Limb (tissue), 2 donors: ENCODE measurements at regions not wholly inside any gene's neighbourhood (a gene's known extent, or its start where the extent isn't known, plus 50 kb on each side); places are given as distances from the start of the nearest gene placed in this dataset.

Source experiments
- DNase-seq, 2 donors: peaks; one replicate each; pipeline ENCODE4 v3.0.0-alpha.2; 2016; ENCODE audit errors: extremely low spot score in 2 of 2

GRCh38 chr18:46407486-46408166 is 249.4 kb downstream of the LOXHD1 start:
- DNase-seq: no peak

GRCh38 chr18:46408334-46408987 is 248.6 kb downstream of the LOXHD1 start:
- DNase-seq: no peak

DNA sequence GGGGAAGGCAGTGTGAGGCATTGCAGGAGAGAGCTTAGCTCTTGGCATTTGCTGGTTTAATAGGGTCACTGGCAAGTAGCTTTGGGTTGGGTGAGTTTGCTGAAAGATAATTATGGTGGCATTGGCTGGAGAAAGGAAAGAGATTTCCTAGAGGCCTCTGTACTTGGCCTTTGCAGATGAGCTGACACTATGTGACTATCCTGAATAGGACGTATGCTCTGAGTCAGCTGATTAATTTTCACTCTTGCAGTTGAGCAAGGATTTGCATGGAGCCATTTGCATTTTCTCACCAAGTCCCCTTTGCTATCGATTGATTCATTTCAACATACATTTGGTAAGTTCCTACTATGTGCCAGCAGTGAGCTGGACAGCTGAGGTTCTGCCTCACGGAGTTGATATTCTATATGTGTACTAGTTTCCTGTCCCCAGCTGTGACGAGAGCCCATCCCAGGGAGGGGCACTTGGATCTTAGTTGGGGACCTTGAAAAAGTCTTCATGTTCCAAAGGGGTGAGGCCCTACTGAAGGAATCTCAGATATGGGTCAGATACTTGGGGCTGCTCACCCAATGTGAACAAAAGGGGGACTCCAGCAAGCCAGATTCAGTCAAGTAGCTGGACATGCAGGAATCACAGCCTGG is 245.7 kb downstream of the LOXHD1 start:
- no peak for DNase-seq

- DNase-seq: peak; percentile 23 to 46
Measured at GRCh38 chr18:46411867-46412690, 244.9 kb downstream of the LOXHD1 start.

GRCh38 chr18:46412916-46413315 is 244.1 kb downstream of the LOXHD1 start:
- DNase-seq: peak in 1 of 2 donors; percentile 58

- DNase-seq: no peak
Measured at GRCh38 chr18:46413684-46414083, 243.3 kb downstream of the LOXHD1 start.

DNA sequence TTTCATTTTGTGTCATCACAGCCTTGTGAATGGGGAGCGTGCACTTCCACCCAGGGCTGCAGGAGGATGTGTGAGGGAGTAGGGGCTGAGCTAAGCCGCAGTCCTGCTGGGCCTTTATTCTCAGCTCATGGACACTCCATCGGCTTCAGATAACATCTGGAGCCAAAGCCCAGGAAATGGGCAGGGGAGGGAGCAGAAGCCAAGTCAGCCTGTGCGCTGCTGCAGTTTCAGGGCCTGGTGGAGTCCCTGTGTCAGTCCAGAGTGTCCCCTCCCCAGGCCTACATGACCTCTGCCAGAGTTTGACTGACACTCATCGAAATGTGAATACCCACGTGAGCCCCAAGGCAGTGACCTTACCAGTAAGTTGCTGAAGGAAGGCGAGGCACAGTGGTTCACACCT is 242.2 kb downstream of the LOXHD1 start:
- DNase-seq: no peak

GRCh38 chr18:46415532-46416252 is 241.3 kb downstream of the LOXHD1 start:
- DNase-seq: peak in 1 of 2 donors; percentile 27

DNA sequence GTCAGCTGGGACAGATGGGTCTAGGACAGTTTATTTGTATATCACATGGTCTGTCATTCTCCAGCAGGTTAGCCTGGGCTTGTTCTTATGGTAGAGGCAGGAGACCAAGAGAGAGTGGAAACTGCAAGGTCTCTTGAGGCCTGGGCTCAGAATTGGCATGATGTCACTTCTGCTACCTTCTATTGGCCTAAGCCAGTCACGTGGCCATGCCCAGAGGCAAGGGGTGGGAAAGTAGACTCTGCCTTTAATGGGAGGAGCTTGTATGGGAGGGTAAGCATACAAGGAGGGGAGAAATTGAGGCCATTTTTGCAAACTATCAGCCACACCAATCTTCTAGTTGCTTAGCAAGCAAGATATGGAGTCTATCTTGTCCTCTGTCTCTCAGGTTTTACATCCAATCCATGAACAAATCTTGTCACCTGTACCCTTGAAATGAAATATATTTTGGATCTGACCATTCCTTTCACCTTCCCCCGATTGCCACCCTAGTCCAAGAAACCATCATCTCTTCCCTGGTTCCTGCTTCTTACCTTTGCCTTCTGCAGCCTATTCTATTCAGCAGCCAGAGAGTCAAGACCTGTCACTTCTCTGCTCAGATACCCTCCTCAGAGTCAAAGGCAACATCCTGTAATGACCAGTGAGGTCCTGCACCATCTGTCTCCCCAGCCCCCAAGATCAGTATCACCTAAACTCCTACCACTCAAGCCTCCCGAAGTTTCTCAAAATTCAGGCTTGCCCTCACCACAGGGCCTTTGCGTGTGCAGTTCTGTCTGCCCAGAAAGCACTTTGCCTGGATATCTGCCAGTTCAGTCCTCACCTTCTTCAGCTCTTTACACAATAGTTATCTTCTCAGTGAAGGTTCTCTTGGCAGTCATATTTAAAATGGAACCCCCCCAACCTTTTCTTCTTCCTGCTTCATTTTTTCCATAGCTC is 240.0 kb downstream of the LOXHD1 start:
- no peak for DNase-seq

GRCh38 chr18:46418663-46419260 is 238.3 kb downstream of the LOXHD1 start:
- DNase-seq: no peak

DNA sequence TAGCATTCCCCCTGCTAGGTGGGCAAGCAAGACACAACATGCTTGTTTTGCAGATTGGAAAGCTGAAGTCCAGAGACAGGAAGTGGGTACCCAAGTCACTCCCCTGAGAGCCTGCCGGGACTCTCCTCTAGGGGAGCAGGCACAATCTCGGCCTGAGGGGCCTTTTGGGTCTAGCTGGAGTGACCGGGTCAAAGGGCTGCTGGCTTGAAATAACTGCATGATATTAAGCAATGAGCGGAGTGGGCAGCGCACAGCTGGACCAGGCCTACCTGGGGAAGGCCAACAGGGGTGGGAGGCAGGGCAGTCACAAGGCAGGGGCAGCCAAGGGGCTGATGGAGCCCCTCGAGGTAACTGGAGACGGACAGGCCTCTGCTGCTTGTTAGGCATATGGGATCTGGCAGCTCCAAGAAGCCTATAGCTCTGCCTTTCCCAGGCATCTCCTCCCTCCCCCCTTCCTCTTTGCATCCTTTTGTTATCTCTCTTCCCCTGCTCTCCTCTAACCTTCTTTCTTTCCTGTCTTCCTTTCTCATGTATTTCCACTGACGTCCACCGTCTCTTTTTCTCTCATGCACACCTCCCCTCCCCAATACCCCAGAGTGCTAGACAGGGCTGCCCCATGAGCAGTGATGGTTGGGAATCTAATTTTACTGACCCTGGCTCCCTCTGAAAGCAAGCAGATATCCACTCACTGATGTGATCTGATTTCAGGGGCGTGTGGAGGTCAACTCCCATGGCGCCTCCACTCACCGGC is 237.5 kb downstream of the LOXHD1 start:
- DNase-seq: peak in 1 of 2 donors; percentile 21

GRCh38 chr18:46421973-46422551 is 235.0 kb downstream of the LOXHD1 start:
- DNase-seq: no peak

DNA sequence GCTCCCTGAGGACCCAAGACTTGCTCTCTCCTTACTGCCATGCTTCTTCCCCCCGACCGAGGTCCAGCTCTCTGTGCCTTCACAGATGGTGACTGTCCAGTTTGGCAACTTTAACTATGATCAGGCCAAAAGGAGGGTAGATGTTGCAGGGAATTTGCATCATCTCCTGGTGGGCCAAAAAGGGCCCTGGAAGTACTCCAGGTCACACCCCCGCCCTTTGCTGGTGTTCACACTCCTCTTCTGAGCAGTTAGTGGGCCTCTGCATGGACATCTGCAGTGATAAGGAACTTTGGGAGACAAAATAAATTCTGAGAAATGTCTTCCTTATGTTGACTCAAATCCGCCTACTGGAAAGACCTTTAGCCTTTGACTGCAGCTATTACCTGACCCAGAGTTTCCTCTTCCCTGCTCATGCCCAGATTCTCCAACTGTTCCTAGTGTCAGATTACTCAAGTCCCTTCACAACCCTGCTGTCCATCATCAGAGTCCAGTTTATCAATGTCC is 234.4 kb downstream of the LOXHD1 start:
- DNase-seq: no peak

DNA sequence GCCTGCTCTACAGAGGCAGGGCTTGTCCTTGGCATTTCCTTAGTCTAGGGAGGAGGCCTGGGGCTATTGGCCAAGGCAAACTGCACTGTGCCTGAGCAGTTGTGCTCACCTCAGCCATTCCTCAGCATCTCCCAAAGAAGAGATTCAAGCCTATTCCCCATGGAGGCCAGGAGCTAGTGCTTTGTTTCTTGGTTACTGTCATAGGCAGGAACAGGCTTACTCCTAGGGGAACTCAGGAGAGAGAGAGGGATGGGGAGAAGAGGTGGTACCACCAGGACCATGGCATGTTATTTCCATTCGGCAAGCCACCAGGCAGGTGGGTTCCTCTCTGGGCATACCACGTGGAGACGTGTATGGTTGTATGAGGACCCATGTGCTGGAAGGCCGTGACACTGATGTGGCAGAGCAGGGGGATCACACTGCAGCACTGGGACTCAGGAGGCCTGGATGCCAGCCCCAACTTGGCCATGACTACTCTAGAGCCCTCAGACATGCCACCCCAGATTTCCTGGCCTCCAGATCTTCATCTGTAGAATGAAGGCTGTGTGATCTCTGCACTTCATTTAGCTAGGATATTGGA is 233.7 kb downstream of the LOXHD1 start:
- no peak for DNase-seq

DNA sequence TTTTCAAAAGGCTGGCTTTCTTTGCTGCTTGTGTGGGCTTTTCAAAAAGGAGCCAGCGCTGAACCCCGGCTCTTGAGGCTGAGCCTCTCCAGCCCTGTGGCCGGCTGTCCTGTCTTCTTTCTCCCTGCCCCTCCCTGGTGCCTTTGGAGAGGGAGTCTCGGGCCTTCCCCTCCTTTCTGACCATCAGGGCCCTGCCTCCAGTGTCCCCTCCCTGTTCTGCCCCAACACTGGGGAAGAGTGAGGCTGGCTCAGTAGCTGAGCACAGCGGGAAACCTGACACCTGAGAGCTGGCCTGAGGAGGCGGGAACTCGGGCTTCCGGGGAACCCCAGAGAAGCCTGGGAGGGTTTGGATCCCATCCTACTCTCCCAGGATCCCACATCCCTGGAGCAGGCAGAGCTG is 232.1 kb downstream of the LOXHD1 start:
- DNase-seq: no peak

- DNase-seq: no peak
Measured at GRCh38 chr18:46425511-46425910, 231.5 kb downstream of the LOXHD1 start.

DNA sequence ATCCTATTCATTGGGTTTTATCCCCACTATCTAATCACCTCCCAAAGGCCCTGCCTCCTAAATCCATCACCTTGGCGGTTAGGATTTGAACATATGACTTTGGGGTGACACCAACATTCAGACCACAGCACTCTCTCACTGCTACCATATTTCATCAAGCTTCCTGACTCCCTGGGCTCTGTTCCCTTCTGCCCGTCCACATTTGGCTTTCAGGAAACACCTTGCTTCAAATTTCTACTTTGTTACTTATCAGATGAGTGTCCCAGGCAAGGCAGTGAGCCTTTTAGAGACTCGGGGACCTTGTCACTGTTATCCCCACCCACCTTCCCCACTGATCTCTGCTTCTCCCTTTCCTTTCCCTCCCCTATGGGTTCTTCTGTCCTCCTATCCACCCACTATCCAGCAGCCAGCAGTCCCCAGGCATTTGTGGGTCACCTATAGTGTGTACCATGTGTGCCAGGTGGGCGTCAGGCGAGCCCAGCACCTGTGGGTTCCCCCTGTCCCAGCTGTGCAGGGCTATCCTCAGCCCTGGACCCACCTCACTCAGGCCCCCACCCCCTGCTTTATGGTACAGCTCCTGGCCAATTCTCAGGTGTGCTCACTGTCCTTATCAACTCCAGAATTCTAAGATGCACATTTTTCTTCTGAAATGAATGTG is 230.9 kb downstream of the LOXHD1 start:
- no peak for DNase-seq

- no peak for DNase-seq
Measured at GRCh38 chr18:46426679-46427047, 230.4 kb downstream of the LOXHD1 start.
